SU-DHL-6 (cell line): ENCODE measurements at regions not wholly inside any gene's neighbourhood (a gene's known extent, or its start where the extent isn't known, plus 50 kb on each side); places are given as distances from the start of the nearest gene placed in this dataset.
A peak's percentile ranks its signal among the peaks of the same experiment; 100 is the strongest.

ENCODE experiments used
- H2AFZ ChIP-seq: fragments of 200-600 bp; sonication (generic); 2 replicates; pipeline ENCODE4 v1.6.1; 2014; ENCODE audit warnings: low read depth, mild to moderate bottlenecking, moderate library complexity, mixed read lengths, antibody characterized with exemption, low read length; ENCODE audit not compliant: severe bottlenecking
- H3F3A ChIP-seq: fragments of 200-600 bp; shearing (Covaris generic); 2 replicates; pipeline ENCODE4 v1.6.0; 2016; ENCODE audit warnings: antibody characterized with exemption, mild to moderate bottlenecking; ENCODE audit not compliant: insufficient read depth
- H3K27ac ChIP-seq: fragments of 200-600 bp; sonication (generic); 2 replicates; pipeline ENCODE4 v1.5.1; 2016; ENCODE audit warnings: low read depth, mild to moderate bottlenecking, low read length, moderate library complexity, mixed read lengths
- H3K27me3 ChIP-seq: fragments of 200-600 bp; sonication (generic), shearing (Covaris generic); 2 replicates; pipeline ENCODE4 v1.6.0; 2014; ENCODE audit warnings: mild to moderate bottlenecking, low read length
- H3K36me3 ChIP-seq: fragments of 200-600 bp; sonication (generic); 2 replicates; pipeline ENCODE4 v1.6.1; 2014; ENCODE audit warnings: mild to moderate bottlenecking, low read length, mixed read lengths
- H3K4me2 ChIP-seq: fragments of 300-600, 200-600 bp; shearing (Covaris generic), sonication (generic); 2 replicates; pipeline ENCODE4 v1.6.0; 2014; ENCODE audit warnings: low read length, low read depth, mild to moderate bottlenecking; ENCODE audit not compliant: poor library complexity, severe bottlenecking
- H3K4me3 ChIP-seq: fragments of 200-600 bp; sonication (generic); 2 replicates; pipeline ENCODE4 v1.5.1; 2014; ENCODE audit warnings: antibody characterized with exemption, low read length, mild to moderate bottlenecking, mixed read lengths; ENCODE audit not compliant: insufficient read depth, poor library complexity, severe bottlenecking
- H3K79me2 ChIP-seq: fragments of 200-600 bp; sonication (generic); 2 replicates; pipeline ENCODE4 v1.6.1; 2014; ENCODE audit warnings: mild to moderate bottlenecking, low read length, moderate library complexity; ENCODE audit not compliant: insufficient read depth
- H3K9ac ChIP-seq: fragments of 200-600 bp; sonication (generic); 2 replicates; pipeline ENCODE4 v1.7.0; 2014; ENCODE audit warnings: mild to moderate bottlenecking, low read length
- H3K9me2 ChIP-seq: fragments of 200-600 bp; sonication (generic); replicated peaks from 2 replicates; pipeline ENCODE4 v1.6.1; 2014; ENCODE audit warnings: low read length; ENCODE audit not compliant: insufficient read depth
- H3K9me3 ChIP-seq: fragments of 200-600 bp; sonication (generic); 2 replicates; pipeline ENCODE4 v1.6.1; 2014; ENCODE audit warnings: low read length, mixed read lengths; ENCODE audit not compliant: insufficient read depth
- H4K20me1 ChIP-seq: fragments of 200-600 bp; sonication (generic); 2 replicates; pipeline ENCODE4 v1.6.1; 2014; ENCODE audit warnings: low read depth, mild to moderate bottlenecking, antibody characterized with exemption, low read length, moderate library complexity, mixed read lengths
- CTCF ChIP-seq: fragments of 200-600 bp; sonication (generic); IDR thresholded peaks from one replicate; pipeline ENCODE4 v1.5.1; 2017; ENCODE audit warnings: antibody characterized with exemption, mild to moderate bottlenecking, low read length, moderate library complexity; ENCODE audit not compliant: insufficient read depth, poor library complexity, severe bottlenecking
- EZH2phosphoT487 ChIP-seq: fragments of 200-600 bp; sonication (generic), shearing (Covaris generic); conservative IDR thresholded peaks from 2 replicates; pipeline ENCODE4 v1.6.1; 2018; ENCODE audit warnings: mild to moderate bottlenecking, antibody characterized with exemption, low read length, moderate library complexity, mixed read lengths

GRCh38 chr5:6178846-6179532 lies 199.4 kb downstream of the MED10 start:
- TF ChIP-seq EZH2phosphoT487 (no peak), CTCF (no peak)
- no peak overlapping the region for H2AFZ ChIP-seq
- no peaks in the 10 kb centered on the region for H3K9me3 ChIP-seq
- H3K27ac ChIP-seq = no peak overlapping the region
- no peaks in the 10 kb centered on the region for H3K9me2 ChIP-seq
- H3K9ac ChIP-seq = no peak overlapping the region
- no peaks in the 10 kb centered on the region for H3K79me2 ChIP-seq
- no peaks in the 10 kb centered on the region for H3F3A ChIP-seq
- H3K4me2 ChIP-seq = no peak overlapping the region
- no peaks in the 10 kb centered on the region for H3K27me3 ChIP-seq
- H3K36me3 ChIP-seq = no peaks in the 10 kb centered on the region
- H3K4me3 ChIP-seq = no peak overlapping the region
- H4K20me1 ChIP-seq = no peaks in the 10 kb centered on the region

GRCh38 chr5:6177926-6178325 lies 200.4 kb downstream of the MED10 start:
- Histone ChIP-seq H3K27me3 (no peaks in the 10 kb centered on the region), H2AFZ (peak overlapping the region; percentile 50), H3K4me2 (no peak overlapping the region), H3K9me3 (no peaks in the 10 kb centered on the region), H3K36me3 (no peaks in the 10 kb centered on the region), H3K27ac (no peak overlapping the region), H4K20me1 (no peaks in the 10 kb centered on the region), H3K9ac (no peak overlapping the region), H3K79me2 (no peaks in the 10 kb centered on the region), H3K9me2 (no peaks in the 10 kb centered on the region), H3F3A (no peaks in the 10 kb centered on the region), H3K4me3 (no peak overlapping the region)
- no peak for TF ChIP-seq CTCF
- no peak for TF ChIP-seq EZH2phosphoT487

GRCh38 chr5:6176102-6176693 lies 202.1 kb downstream of the MED10 start:
- H3K36me3 ChIP-seq = no peaks in the 10 kb centered on the region
- H3K79me2 ChIP-seq = no peaks in the 10 kb centered on the region
- no peaks in the 10 kb centered on the region for H3K9me3 ChIP-seq
- peak overlapping the region; percentile 59 for H2AFZ ChIP-seq
- TF ChIP-seq EZH2phosphoT487 (no peak), CTCF (no peak)
- no peaks in the 10 kb centered on the region for H3K27me3 ChIP-seq
- peak overlapping the region; percentile 22; the same call in 1 of the 2 replicates for H3K9ac ChIP-seq
- H4K20me1 ChIP-seq = no peaks in the 10 kb centered on the region
- H3K27ac ChIP-seq = no peak overlapping the region
- no peaks in the 10 kb centered on the region for H3F3A ChIP-seq
- H3K9me2 ChIP-seq = no peaks in the 10 kb centered on the region
- no peak overlapping the region for H3K4me3 ChIP-seq
- peak overlapping the region; percentile 26 for H3K4me2 ChIP-seq
